ENCODE measurements at regions not wholly inside any gene's neighbourhood (a gene's known extent, or its start where the extent isn't known, plus 50 kb on each side); places are given as distances from the start of the nearest gene placed in this dataset.

DNA sequence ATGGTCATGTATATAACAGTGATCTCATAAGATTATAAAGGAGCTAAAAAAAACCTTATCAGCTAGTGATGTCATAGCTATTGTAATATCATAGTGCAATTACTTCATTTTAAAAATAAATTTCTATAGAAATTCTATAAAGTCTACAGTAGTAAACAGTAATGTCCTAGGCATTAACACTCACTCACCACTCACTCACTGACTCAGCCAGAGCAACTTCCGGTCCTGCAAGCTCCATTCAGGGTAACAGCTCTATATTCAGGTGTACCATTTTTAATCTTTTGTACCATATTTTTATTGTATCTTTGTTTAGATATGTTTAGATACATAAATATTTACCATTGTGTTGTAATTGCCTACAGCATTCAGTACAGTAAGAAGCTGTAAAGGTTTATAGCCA is 524.4 kb upstream of the CDH5 start:
- DNase-seq, result no peak
- H3K27ac ChIP-seq (ENCODE audit: insufficient read depth, low read length, poor library complexity, severe bottlenecking), result no peak overlapping the region

DNA sequence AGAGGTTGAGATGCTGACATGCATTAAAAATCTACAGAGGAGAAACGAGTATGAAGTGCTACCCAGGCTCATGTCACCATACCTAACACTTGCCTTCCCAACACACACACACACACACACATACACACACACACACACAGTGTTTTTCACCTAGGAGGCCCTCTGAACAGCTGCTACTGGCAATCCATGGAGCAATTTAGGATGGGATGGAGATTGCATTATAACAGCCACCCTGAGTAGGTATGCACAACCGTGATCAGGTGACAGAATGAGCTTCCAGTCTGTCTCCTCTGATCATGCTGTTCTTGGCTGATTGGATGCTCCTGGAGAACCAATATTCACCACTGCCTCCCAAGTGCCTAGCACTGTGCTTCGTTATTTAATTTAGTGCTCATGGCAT is 528.5 kb upstream of the CDH5 start:
- Histone ChIP-seq H3K27ac (ENCODE audit: insufficient read depth, low read length, poor library complexity, severe bottlenecking) (no peak overlapping the region), H3K4me1 (ENCODE audit: control insufficient read depth, insufficient read depth, low read length, poor library complexity, severe bottlenecking) (no peaks in the 10 kb centered on the region), H3K27me3 (replicated peaks; ENCODE audit: control insufficient read depth, insufficient read depth, low read length, poor library complexity, severe bottlenecking) (no peaks in the 10 kb centered on the region), H3K36me3 (ENCODE audit: control insufficient read depth, insufficient read depth, low read length) (no peaks in the 10 kb centered on the region), H3K4me3 (ENCODE audit: insufficient read depth, low read depth, low read length, poor library complexity, severe bottlenecking) (no peak overlapping the region), H3K9me3 (ENCODE audit: control insufficient read depth, low read length) (no peaks in the 10 kb centered on the region)
- no peak for DNase-seq

More for the DNA sequence above, 524.4 kb upstream of the CDH5 start:
- Histone ChIP-seq H3K27me3 (replicated peaks; ENCODE audit: control insufficient read depth, insufficient read depth, low read length, poor library complexity, severe bottlenecking) (no peaks in the 10 kb centered on the region), H3K4me1 (ENCODE audit: control insufficient read depth, insufficient read depth, low read length, poor library complexity, severe bottlenecking) (no peaks in the 10 kb centered on the region), H3K36me3 (ENCODE audit: control insufficient read depth, insufficient read depth, low read length) (no peaks in the 10 kb centered on the region), H3K9me3 (ENCODE audit: control insufficient read depth, low read length) (no peaks in the 10 kb centered on the region), H3K4me3 (ENCODE audit: insufficient read depth, low read depth, low read length, poor library complexity, severe bottlenecking) (no peak overlapping the region)

DNA sequence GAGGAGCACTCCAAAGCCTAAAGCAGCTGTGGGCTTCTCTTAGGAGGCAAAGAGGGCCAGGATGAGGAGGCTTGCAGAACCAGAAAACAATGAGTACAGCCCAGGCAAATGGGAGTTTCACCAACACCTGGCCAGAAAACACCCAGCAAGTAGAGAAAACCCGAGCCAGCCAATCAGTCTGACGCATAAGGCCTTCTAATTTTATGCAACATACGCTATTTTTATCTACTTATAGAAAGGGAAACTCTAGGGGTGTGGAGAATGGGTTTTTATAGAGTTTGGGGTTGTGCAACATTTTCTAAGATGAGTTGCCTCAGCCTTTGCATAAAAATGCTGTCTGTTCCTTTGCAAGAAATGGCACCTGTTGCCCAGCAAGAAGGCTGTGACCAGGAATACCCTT is 529.0 kb upstream of the CDH5 start:
- Histone ChIP-seq H3K27me3 (replicated peaks; ENCODE audit: control insufficient read depth, insufficient read depth, low read length, poor library complexity, severe bottlenecking) (no peaks in the 10 kb centered on the region), H3K4me3 (ENCODE audit: insufficient read depth, low read depth, low read length, poor library complexity, severe bottlenecking) (no peak overlapping the region), H3K4me1 (ENCODE audit: control insufficient read depth, insufficient read depth, low read length, poor library complexity, severe bottlenecking) (no peaks in the 10 kb centered on the region), H3K27ac (ENCODE audit: insufficient read depth, low read length, poor library complexity, severe bottlenecking) (no peak overlapping the region), H3K9me3 (ENCODE audit: control insufficient read depth, low read length) (no peaks in the 10 kb centered on the region), H3K36me3 (ENCODE audit: control insufficient read depth, insufficient read depth, low read length) (no peaks in the 10 kb centered on the region)
- DNase-seq, result no peak

DNA sequence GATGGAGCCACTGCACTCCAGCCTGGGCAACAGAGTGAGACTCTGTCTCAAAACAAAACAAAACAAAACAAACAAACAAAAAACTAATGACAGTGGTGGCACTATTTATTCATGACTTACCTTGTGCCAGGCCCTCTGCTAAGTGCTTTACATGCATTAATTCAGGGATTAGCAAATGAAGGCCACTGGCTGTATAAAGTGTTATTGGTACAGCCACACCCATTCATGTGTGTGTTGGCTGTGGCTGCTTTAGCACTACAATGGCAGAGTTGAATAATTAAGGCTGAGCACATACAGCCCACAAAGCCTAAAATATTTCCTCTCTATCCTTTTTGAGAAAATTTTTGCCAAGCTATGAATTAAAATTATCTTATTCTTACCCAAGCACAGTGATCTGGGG is 531.8 kb upstream of the CDH5 start:
- DNase-seq, result no peak
- Histone ChIP-seq H3K27me3 (replicated peaks; ENCODE audit: control insufficient read depth, insufficient read depth, low read length, poor library complexity, severe bottlenecking) (no peaks in the 10 kb centered on the region), H3K4me3 (ENCODE audit: insufficient read depth, low read depth, low read length, poor library complexity, severe bottlenecking) (no peak overlapping the region), H3K27ac (ENCODE audit: insufficient read depth, low read length, poor library complexity, severe bottlenecking) (no peak overlapping the region), H3K36me3 (ENCODE audit: control insufficient read depth, insufficient read depth, low read length) (no peaks in the 10 kb centered on the region), H3K4me1 (ENCODE audit: control insufficient read depth, insufficient read depth, low read length, poor library complexity, severe bottlenecking) (no peaks in the 10 kb centered on the region), H3K9me3 (ENCODE audit: control insufficient read depth, low read length) (no peaks in the 10 kb centered on the region)

DNA sequence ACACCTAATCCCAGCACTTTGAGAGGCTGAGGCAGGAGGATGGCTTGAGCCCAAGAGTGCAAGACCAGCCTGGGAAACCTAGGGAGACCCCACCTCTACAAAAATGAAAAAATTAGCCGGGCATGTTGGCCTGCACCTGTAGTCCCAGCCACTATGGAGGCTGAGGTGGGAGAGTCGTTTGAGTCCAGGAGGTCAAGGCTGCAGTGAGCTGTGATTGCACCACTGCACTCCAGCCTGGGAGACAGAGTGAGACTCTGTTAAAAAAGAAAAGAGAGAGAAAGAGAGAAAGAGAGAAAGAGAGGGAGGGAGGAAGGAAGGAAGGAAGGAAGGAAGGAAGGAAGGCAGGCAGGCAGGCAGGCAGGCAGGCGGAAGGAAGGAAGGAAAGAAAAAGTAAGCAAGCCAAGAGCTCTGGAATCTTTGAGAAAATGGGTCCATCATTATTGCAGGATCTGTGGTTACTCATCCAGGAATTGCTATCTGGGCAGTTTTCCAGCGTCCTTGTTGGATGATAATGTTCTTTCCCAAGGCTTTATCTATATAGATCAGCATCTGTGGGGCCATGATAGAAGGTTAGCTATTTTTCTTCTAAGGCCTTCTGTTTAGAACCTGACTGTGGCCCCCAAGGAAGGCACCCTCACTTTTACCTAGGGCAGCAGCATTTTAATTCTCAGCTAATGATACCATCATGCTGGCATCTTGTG is 533.2 kb upstream of the CDH5 start:
- DNase-seq, result no peak
- H3K9me3 ChIP-seq (ENCODE audit: control insufficient read depth, low read length), result no peaks in the 10 kb centered on the region

DNA sequence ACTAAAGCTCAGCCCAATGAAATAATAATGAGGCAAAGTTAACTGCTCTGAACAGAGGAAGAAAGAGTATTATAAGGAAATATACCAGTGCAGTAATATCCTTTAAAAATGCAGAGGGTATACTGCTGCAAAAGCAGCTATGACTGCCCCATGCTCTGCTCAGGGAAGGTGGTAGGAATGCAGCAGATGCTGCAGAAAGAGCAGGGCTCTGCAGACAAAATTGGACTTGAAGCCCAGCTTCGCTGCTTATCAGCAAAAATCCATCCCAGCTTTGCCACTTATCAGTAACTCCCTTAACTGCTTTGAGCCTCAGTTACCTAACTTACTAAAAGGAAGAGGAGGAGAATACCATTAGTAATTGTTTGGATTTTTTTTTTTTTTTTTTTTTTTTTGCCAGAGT is 533.8 kb upstream of the CDH5 start:
- Histone ChIP-seq H3K36me3 (ENCODE audit: control insufficient read depth, insufficient read depth, low read length) (no peaks in the 10 kb centered on the region), H3K27ac (ENCODE audit: insufficient read depth, low read length, poor library complexity, severe bottlenecking) (no peak overlapping the region), H3K9me3 (ENCODE audit: control insufficient read depth, low read length) (no peaks in the 10 kb centered on the region), H3K27me3 (replicated peaks; ENCODE audit: control insufficient read depth, insufficient read depth, low read length, poor library complexity, severe bottlenecking) (no peaks in the 10 kb centered on the region), H3K4me3 (ENCODE audit: insufficient read depth, low read depth, low read length, poor library complexity, severe bottlenecking) (no peak overlapping the region), H3K4me1 (ENCODE audit: control insufficient read depth, insufficient read depth, low read length, poor library complexity, severe bottlenecking) (no peaks in the 10 kb centered on the region)
- no peak for DNase-seq

More for the DNA sequence above, 533.2 kb upstream of the CDH5 start:
- Histone ChIP-seq H3K27ac (ENCODE audit: insufficient read depth, low read length, poor library complexity, severe bottlenecking) (no peak overlapping the region), H3K36me3 (ENCODE audit: control insufficient read depth, insufficient read depth, low read length) (no peaks in the 10 kb centered on the region), H3K4me3 (ENCODE audit: insufficient read depth, low read depth, low read length, poor library complexity, severe bottlenecking) (no peak overlapping the region), H3K27me3 (replicated peaks; ENCODE audit: control insufficient read depth, insufficient read depth, low read length, poor library complexity, severe bottlenecking) (no peaks in the 10 kb centered on the region), H3K4me1 (ENCODE audit: control insufficient read depth, insufficient read depth, low read length, poor library complexity, severe bottlenecking) (no peaks in the 10 kb centered on the region)

DNA sequence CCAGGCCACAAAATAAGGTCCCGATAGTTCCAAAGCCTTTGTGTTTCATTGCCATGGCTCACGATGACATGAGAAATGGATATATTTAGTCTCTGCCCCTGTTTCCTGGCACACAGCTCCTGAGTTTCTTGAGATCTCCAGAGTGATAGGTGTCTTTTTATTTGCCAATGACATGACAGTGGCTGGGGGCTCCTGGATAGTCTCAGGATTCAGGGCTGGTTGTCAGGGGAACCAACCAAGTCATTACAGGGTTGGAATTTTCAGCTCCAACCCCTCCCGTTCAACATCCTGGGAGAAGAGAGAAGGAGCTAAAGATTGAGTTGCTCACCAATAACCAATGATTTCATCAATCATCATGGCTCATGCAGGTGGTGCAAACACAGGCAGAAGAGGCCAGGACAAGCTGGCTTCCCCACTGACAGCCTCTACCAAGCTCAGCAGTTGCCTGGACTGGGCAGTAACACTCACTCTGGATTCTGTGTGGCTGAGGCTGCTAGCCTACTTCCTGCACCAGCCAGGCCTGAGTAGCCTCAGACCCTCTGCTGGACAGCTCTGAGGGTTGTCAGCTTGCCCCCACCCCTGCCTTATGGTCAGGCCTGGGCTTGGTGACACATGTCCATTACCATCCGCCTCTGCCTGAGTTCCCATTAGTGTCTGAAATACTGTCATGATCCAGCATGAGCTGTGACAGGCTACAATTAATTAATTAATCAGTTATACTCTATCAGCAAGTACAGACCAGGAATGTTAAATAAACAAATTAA is 534.4 kb upstream of the CDH5 start:
- Histone ChIP-seq H3K36me3 (ENCODE audit: control insufficient read depth, insufficient read depth, low read length) (no peaks in the 10 kb centered on the region), H3K9me3 (ENCODE audit: control insufficient read depth, low read length) (no peaks in the 10 kb centered on the region), H3K27me3 (replicated peaks; ENCODE audit: control insufficient read depth, insufficient read depth, low read length, poor library complexity, severe bottlenecking) (no peaks in the 10 kb centered on the region), H3K4me1 (ENCODE audit: control insufficient read depth, insufficient read depth, low read length, poor library complexity, severe bottlenecking) (no peaks in the 10 kb centered on the region), H3K4me3 (ENCODE audit: insufficient read depth, low read depth, low read length, poor library complexity, severe bottlenecking) (no peak overlapping the region), H3K27ac (ENCODE audit: insufficient read depth, low read length, poor library complexity, severe bottlenecking) (no peak overlapping the region)
- DNase-seq, result no peak

DNA sequence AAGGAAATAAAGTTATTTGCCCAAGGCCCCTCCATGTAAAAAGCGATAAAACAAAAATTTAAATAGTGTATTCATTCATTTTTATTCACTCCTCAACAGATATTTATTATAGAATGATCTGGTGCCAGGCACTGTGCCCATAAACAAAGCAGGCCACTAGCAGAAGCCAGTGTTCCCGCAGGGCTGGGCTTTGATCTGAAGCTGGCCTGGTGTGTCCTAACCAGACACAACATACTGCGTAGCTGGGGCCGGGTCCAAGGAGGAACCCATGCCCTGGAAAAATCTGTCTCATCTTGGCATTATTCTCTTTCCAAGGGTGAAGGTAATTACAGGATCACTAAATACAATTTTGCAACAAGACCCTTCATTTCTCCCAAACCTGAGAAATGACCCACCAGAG is 537.4 kb upstream of the CDH5 start:
- H3K4me3 ChIP-seq (ENCODE audit: insufficient read depth, low read depth, low read length, poor library complexity, severe bottlenecking), result no peak overlapping the region
- no peaks in the 10 kb centered on the region for H3K27me3 ChIP-seq (replicated peaks; ENCODE audit: control insufficient read depth, insufficient read depth, low read length, poor library complexity, severe bottlenecking)
- H3K9me3 ChIP-seq (ENCODE audit: control insufficient read depth, low read length), result no peaks in the 10 kb centered on the region
- H3K27ac ChIP-seq (ENCODE audit: insufficient read depth, low read length, poor library complexity, severe bottlenecking), result no peak overlapping the region
- no peaks in the 10 kb centered on the region for H3K36me3 ChIP-seq (ENCODE audit: control insufficient read depth, insufficient read depth, low read length)
- DNase-seq, result no peak
- no peaks in the 10 kb centered on the region for H3K4me1 ChIP-seq (ENCODE audit: control insufficient read depth, insufficient read depth, low read length, poor library complexity, severe bottlenecking)

DNA sequence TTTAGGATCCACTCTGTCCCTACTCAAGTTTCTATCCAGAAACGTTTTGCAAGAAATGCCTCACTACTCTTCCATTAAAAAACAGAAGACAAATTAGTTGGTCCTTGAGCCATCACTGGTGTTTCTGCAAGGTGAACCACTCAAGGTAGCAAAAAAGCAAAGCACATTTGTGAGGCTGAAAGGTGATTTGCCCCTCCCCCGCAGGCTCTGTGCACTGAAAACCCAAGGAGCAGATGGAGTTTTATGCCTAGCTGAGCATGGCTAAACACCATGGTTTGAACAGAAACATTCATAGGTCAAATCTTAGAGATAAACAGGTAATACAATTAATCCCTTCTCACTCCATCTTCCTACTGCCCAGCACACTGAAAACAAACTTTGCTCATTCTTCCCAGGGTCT is 538.2 kb upstream of the CDH5 start:
- Histone ChIP-seq H3K36me3 (ENCODE audit: control insufficient read depth, insufficient read depth, low read length) (no peaks in the 10 kb centered on the region), H3K4me3 (ENCODE audit: insufficient read depth, low read depth, low read length, poor library complexity, severe bottlenecking) (no peak overlapping the region), H3K27ac (ENCODE audit: insufficient read depth, low read length, poor library complexity, severe bottlenecking) (no peak overlapping the region), H3K4me1 (ENCODE audit: control insufficient read depth, insufficient read depth, low read length, poor library complexity, severe bottlenecking) (no peaks in the 10 kb centered on the region), H3K27me3 (replicated peaks; ENCODE audit: control insufficient read depth, insufficient read depth, low read length, poor library complexity, severe bottlenecking) (no peaks in the 10 kb centered on the region), H3K9me3 (ENCODE audit: control insufficient read depth, low read length) (no peaks in the 10 kb centered on the region)
- DNase-seq, result no peak

DNA sequence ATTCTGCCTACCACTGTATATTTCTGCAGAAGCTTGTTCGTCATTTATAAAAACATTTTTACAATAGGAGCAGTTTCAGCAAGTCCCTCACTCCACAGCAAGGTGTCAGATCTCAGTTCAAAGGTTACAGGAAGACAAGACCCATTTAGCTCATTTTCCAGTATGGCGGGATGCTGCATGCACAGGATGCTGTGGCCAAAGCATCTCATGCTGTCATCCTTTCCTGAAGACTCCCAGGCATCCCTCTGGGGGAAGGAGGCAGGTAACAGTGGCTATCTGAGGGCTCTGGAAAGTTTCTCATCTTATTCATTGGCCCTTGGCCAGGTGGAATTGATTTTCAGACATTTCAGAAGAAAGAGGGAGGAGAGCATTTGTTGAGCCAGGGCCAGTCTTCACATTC is 539.3 kb upstream of the CDH5 start:
- Histone ChIP-seq H3K36me3 (ENCODE audit: control insufficient read depth, insufficient read depth, low read length) (no peaks in the 10 kb centered on the region), H3K9me3 (ENCODE audit: control insufficient read depth, low read length) (no peaks in the 10 kb centered on the region), H3K27me3 (replicated peaks; ENCODE audit: control insufficient read depth, insufficient read depth, low read length, poor library complexity, severe bottlenecking) (no peaks in the 10 kb centered on the region), H3K27ac (ENCODE audit: insufficient read depth, low read length, poor library complexity, severe bottlenecking) (no peak overlapping the region), H3K4me1 (ENCODE audit: control insufficient read depth, insufficient read depth, low read length, poor library complexity, severe bottlenecking) (no peaks in the 10 kb centered on the region), H3K4me3 (ENCODE audit: insufficient read depth, low read depth, low read length, poor library complexity, severe bottlenecking) (no peak overlapping the region)
- no peak for DNase-seq
